ENCODE measurements at regions not wholly inside any gene's neighbourhood (a gene's known extent, or its start where the extent isn't known, plus 50 kb on each side); places are given as distances from the start of the nearest gene placed in this dataset.
"Not testable (repeated sequence)": the region's sequence is repeated elsewhere in the genome, so short reads cannot be mapped to it uniquely, and the experiment has no call there.

DNA sequence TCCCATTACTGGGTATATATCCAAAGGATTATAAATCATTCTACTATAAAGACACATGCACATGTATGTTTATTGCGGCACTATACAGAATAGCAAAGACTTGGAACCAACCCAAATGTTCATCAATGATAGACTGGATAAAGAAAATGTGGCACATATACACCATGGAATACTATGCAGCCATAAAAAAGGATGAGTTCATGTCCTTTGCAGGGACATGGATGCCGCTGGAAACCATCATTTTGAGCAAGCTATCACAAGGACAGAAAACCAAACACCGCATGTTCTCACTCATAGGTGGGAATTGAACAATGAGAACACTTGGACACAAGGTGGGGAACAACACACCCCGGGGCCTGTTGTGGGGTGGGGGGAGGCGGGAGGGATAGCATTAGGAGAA is 57.0 kb upstream of the NEUROD1 start:
- not testable (repeated sequence) for H3K4me3 ChIP-seq (ENCODE audit: low read depth, low read length)

GRCh38 chr2:181738074-181738473 is 57.8 kb upstream of the NEUROD1 start:
- no peak overlapping the region for H3K4me3 ChIP-seq (ENCODE audit: low read depth, low read length)
- TF ChIP-seq, protein P1, sequence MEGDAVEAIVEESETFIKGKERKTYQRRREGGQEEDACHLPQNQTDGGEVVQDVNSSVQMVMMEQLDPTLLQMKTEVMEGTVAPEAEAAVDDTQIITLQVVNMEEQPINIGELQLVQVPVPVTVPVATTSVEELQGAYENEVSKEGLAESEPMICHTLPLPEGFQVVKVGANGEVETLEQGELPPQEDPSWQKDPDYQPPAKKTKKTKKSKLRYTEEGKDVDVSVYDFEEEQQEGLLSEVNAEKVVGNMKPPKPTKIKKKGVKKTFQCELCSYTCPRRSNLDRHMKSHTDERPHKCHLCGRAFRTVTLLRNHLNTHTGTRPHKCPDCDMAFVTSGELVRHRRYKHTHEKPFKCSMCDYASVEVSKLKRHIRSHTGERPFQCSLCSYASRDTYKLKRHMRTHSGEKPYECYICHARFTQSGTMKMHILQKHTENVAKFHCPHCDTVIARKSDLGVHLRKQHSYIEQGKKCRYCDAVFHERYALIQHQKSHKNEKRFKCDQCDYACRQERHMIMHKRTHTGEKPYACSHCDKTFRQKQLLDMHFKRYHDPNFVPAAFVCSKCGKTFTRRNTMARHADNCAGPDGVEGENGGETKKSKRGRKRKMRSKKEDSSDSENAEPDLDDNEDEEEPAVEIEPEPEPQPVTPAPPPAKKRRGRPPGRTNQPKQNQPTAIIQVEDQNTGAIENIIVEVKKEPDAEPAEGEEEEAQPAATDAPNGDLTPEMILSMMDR (conservative IDR thresholded peaks at IDR 0.05; ENCODE audit: low read depth, low read length), result peak; percentile 48
- DNase-seq (ENCODE audit: low read depth), result no peak

More for the DNA sequence above, 57.0 kb upstream of the NEUROD1 start:
- not testable (repeated sequence) for DNase-seq (ENCODE audit: low read depth)

GRCh38 chr2:181738563-181738962 is 58.2 kb upstream of the NEUROD1 start:
- H3K4me3 ChIP-seq (ENCODE audit: low read depth, low read length), result no peak overlapping the region
- TF ChIP-seq, protein P1 (conservative IDR thresholded peaks at IDR 0.05; ENCODE audit: low read depth, low read length), result no peak
- DNase-seq (ENCODE audit: low read depth), result no peak

DNA sequence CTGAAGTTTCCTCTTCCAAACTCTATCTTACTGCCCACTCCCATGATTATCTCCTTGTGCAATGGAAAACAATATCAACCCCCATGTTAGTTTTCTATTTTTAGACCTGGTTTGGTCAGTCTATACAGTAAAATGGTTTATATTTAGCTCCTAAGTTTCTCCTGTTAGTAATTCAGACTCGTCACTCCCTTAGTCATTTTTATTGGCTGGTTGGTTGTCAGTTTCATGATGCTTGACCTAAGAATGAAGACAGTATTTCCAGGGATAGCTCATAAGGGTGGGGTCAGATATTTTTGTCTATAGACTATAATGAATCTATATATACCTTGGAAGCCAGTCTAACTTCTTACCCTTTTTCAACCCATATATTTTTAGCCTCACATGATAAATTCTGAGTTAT is 61.4 kb upstream of the NEUROD1 start:
- DNase-seq (ENCODE audit: low read depth), result no peak

DNA sequence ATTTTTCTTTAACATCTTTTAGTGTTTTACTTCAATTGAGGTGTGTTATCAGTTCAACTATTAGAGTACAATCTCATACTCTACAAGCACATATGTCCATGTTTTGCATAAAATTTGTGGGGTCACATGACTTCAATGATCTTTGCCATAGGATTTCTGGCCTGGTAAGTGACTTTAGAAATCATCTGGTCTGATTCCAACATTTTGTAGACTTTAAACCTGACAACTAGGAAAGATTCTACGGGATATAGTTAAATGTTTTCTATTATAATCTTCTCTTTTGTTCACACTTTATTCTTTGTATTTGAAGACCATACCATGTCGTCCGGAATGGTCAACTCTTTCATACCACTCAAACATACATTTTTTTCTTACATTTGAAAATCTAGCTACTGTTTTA is 62.0 kb upstream of the NEUROD1 start:
- DNase-seq (ENCODE audit: low read depth), result no peak
- TF ChIP-seq, protein P1 (conservative IDR thresholded peaks at IDR 0.05; ENCODE audit: low read depth, low read length), result no peak

More for the DNA sequence above, 61.4 kb upstream of the NEUROD1 start:
- TF ChIP-seq, protein P1 (conservative IDR thresholded peaks at IDR 0.05; ENCODE audit: low read depth, low read length), result no peak
- no peak overlapping the region for H3K4me3 ChIP-seq (ENCODE audit: low read depth, low read length)

DNA sequence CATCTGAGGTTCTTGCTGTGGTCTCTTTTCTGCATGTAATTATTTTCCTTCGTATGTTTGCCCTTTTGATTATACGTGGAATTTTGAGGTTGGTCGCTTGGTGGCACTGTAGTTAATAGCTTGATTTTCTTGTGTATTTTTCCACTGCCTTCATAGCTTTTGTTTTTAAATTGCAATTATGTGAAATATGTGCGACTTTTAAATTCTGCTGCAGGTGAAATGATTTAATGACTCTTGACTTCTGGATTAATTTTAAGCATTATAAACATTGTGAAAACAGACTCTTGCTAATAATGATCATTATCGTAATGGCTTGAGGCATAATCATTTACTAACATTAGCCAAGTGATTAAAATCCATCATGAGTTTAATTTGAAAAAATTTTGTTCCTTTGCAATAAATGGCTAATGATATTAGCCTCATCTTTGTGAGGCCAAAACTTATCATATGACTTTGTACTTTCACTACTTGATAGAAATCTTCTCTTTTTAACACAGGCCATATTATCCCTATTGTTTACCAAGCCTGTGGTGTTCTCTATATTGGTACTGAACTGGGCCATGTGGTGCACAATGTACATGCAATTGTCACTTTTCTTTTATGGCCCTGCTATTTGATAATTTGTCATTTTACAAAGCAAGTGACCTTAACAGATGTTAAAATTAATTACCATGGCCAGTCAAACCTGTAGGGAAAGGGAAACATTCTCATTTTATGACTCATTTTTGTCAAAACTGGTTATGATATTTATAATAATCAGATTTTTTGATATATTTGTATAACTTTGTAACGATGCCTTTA is 62.8 kb upstream of the NEUROD1 start:
- TF ChIP-seq, protein P1 (conservative IDR thresholded peaks at IDR 0.05; ENCODE audit: low read depth, low read length), result peak; percentile 72
- H3K4me3 ChIP-seq (ENCODE audit: low read depth, low read length), result no peak overlapping the region
- peak; percentile 16 for DNase-seq (ENCODE audit: low read depth)

More for the DNA sequence above, 62.0 kb upstream of the NEUROD1 start:
- H3K4me3 ChIP-seq (ENCODE audit: low read depth, low read length), result no peak overlapping the region

GRCh38 chr2:181743723-181744031 is 63.4 kb upstream of the NEUROD1 start:
- no peak overlapping the region for H3K4me3 ChIP-seq (ENCODE audit: low read depth, low read length)
- no peak for DNase-seq (ENCODE audit: low read depth)
- TF ChIP-seq, protein P1 (conservative IDR thresholded peaks at IDR 0.05; ENCODE audit: low read depth, low read length), result no peak

Data from epithelial cell of proximal tubule (primary cell).